Neural progenitor cell (in vitro differentiated cells): ENCODE measurements at regions not wholly inside any gene's neighbourhood (a gene's known extent, or its start where the extent isn't known, plus 50 kb on each side); places are given as distances from the start of the nearest gene placed in this dataset.

Source experiments
- DNase-seq: peaks from one replicate; pipeline ENCODE4 v3.0.0-alpha.2; 2016; ENCODE audit warnings: low spot score
- H2AFZ ChIP-seq: fragments of 200-600 bp; sonication (generic); replicated peaks from 2 replicates; pipeline ENCODE4 v1.6.1; 2016; ENCODE audit warnings: antibody characterized with exemption
- H3F3A ChIP-seq: fragments of 200-600 bp; sonication (generic); 2 replicates; pipeline ENCODE4 v1.6.1; 2016; ENCODE audit warnings: antibody characterized with exemption, low read depth
- H3K27ac ChIP-seq: fragments of 200-600 bp; sonication (generic); 2 replicates; pipeline ENCODE4 v1.5.1; 2016; ENCODE audit warnings: mild to moderate bottlenecking
- H3K27me3 ChIP-seq: fragments of 200-600 bp; sonication (generic); 2 replicates; pipeline ENCODE4 v1.6.1; 2016; ENCODE audit warnings: mild to moderate bottlenecking, moderate library complexity
- H3K36me3 ChIP-seq: fragments of 200-600 bp; sonication (generic); 2 replicates; pipeline ENCODE4 v1.5.1; 2016
- H3K4me1 ChIP-seq: fragments of 200-600 bp; sonication (generic); 2 replicates; pipeline ENCODE4 v1.6.1; 2016; ENCODE audit warnings: mixed run types
- H3K4me2 ChIP-seq: fragments of 200-600 bp; sonication (generic); 2 replicates; pipeline ENCODE4 v1.6.1; 2016
- H3K4me3 ChIP-seq: fragments of 200-600 bp; sonication (generic); 2 replicates; pipeline ENCODE4 v1.5.1; 2016
- H3K79me2 ChIP-seq: fragments of 200-600 bp; sonication (generic); 2 replicates; pipeline ENCODE4 v1.6.1; 2016; ENCODE audit warnings: low read depth
- H3K9ac ChIP-seq: fragments of 200-600 bp; sonication (generic); 2 replicates; pipeline ENCODE4 v1.6.1; 2016
- H3K9me3 ChIP-seq: fragments of 200-600 bp; sonication (generic); 2 replicates; pipeline ENCODE4 v1.5.1; 2016; ENCODE audit warnings: low read depth
- H4K20me1 ChIP-seq: fragments of 200-600 bp; sonication (generic); 2 replicates; pipeline ENCODE4 v1.6.1; 2016; ENCODE audit warnings: low read depth
- H3K27ac Mint-ChIP-seq: 3 replicates; pipeline ENCODE4 v1.8.0; 2021; ENCODE audit warnings: mixed read lengths
- H3K27me3 Mint-ChIP-seq: 2 replicates; pipeline ENCODE4 v1.8.0; 2022; ENCODE audit warnings: low read depth, mild to moderate bottlenecking, inconsistent platforms, moderate library complexity, mixed read lengths; ENCODE audit not compliant: insufficient read depth
- H3K36me3 Mint-ChIP-seq: 3 replicates; pipeline ENCODE4 v1.8.0; 2021; ENCODE audit warnings: mixed read lengths
- H3K4me1 Mint-ChIP-seq: 3 replicates; pipeline ENCODE4 v1.8.0; 2021; ENCODE audit warnings: mixed read lengths
- H3K4me3 Mint-ChIP-seq: 3 replicates; pipeline ENCODE4 v1.8.0; 2021; ENCODE audit warnings: mild to moderate bottlenecking, moderate library complexity, mixed read lengths
- H3K9me3 Mint-ChIP-seq: 3 replicates; pipeline ENCODE4 v1.8.0; 2020; ENCODE audit warnings: mixed read lengths
- EZH2 ChIP-seq: fragments of 200-600 bp; sonication (generic); IDR thresholded peaks from 2 replicates; pipeline ENCODE4 v1.6.1; 2017; ENCODE audit warnings: antibody characterized with exemption, mild to moderate bottlenecking, moderate library complexity
- EZH2phosphoT487 ChIP-seq: fragments of 200-600 bp; sonication (generic); IDR thresholded peaks from 2 replicates; pipeline ENCODE4 v1.6.1; 2017; ENCODE audit warnings: antibody characterized with exemption
- TF ChIP-seq, protein P1 (sequence below): fragments of 200-600 bp; sonication (generic); IDR thresholded peaks from 2 replicates; pipeline ENCODE4 v1.5.1; 2017; ENCODE audit warnings: antibody characterized with exemption, mild to moderate bottlenecking

DNA sequence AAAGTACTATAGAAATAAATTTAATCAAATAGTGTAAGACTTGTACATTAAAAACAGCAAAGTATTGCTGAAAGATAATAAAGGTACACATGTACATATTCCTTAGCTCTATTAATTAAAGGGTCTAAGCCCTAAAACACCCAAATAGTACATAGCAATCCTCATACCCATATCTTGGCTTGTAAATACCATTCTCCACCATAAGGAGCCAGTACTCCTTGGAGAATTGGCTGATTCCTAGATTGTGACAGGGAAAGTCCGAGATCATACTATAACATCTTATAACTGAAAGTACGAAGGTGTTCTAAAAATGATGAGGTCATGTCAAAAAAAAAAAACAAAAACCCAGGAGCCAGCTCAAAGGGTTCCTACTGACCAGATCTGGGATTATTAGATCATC, 614.6 kb downstream of the SUCLG1 start:
- H3K9me3 Mint-ChIP-seq = peaks cover 3% of the 10 kb centered on the region
- DNase-seq = no peak
- no peak overlapping the region for H2AFZ ChIP-seq
- no peaks in the 10 kb centered on the region for H3K4me1 ChIP-seq
- H3K4me1 Mint-ChIP-seq = no peaks in the 10 kb centered on the region
- H3K27me3 Mint-ChIP-seq = no peaks in the 10 kb centered on the region
- H3K27ac Mint-ChIP-seq = no peak overlapping the region
- TF ChIP-seq EZH2phosphoT487 = no peak
- TF ChIP-seq, protein P1, sequence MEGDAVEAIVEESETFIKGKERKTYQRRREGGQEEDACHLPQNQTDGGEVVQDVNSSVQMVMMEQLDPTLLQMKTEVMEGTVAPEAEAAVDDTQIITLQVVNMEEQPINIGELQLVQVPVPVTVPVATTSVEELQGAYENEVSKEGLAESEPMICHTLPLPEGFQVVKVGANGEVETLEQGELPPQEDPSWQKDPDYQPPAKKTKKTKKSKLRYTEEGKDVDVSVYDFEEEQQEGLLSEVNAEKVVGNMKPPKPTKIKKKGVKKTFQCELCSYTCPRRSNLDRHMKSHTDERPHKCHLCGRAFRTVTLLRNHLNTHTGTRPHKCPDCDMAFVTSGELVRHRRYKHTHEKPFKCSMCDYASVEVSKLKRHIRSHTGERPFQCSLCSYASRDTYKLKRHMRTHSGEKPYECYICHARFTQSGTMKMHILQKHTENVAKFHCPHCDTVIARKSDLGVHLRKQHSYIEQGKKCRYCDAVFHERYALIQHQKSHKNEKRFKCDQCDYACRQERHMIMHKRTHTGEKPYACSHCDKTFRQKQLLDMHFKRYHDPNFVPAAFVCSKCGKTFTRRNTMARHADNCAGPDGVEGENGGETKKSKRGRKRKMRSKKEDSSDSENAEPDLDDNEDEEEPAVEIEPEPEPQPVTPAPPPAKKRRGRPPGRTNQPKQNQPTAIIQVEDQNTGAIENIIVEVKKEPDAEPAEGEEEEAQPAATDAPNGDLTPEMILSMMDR = peak; percentile 4
- H3K79me2 ChIP-seq = no peaks in the 10 kb centered on the region
- H3K36me3 Mint-ChIP-seq = no peaks in the 10 kb centered on the region
- no peaks in the 10 kb centered on the region for H3K9me3 ChIP-seq
- H3K27ac ChIP-seq = no peak overlapping the region
- no peaks in the 10 kb centered on the region for H4K20me1 ChIP-seq
- no peak overlapping the region for H3K9ac ChIP-seq
- H3F3A ChIP-seq = no peaks in the 10 kb centered on the region
- no peak overlapping the region for H3K4me3 ChIP-seq
- H3K36me3 ChIP-seq = no peaks in the 10 kb centered on the region
- no peaks in the 10 kb centered on the region for H3K27me3 ChIP-seq
- no peak overlapping the region for H3K4me2 ChIP-seq
- no peak overlapping the region for H3K4me3 Mint-ChIP-seq

DNA sequence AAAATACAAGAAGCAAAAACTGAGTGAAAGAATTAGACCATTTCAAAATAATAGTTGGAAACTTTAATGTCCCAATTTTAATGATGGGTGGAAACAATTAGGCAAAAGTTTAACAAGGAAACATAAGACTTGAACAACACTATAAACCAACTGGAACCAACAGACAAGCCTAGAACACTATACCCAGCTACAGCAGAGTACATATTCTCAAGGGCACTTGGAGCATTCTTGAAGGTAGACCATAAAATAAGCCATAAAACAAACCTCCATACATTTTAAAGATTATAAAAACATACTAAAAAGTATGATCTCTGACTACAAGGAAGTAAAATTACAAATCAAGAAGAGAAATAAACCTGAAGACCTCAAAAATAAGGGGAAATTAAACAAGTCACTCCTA, 616.7 kb downstream of the SUCLG1 start:
- H3K4me3 Mint-ChIP-seq = no peak overlapping the region
- H3K4me1 Mint-ChIP-seq = no peaks in the 10 kb centered on the region
- H3K36me3 Mint-ChIP-seq = no peaks in the 10 kb centered on the region
- Histone ChIP-seq H3K36me3 (no peaks in the 10 kb centered on the region), H3K27me3 (no peaks in the 10 kb centered on the region), H4K20me1 (no peaks in the 10 kb centered on the region), H3K4me1 (no peaks in the 10 kb centered on the region), H3K4me2 (no peak overlapping the region), H3K9me3 (no peaks in the 10 kb centered on the region), H2AFZ (no peak overlapping the region), H3K9ac (no peak overlapping the region), H3F3A (no peaks in the 10 kb centered on the region), H3K4me3 (no peak overlapping the region), H3K79me2 (no peaks in the 10 kb centered on the region), H3K27ac (no peak overlapping the region)
- DNase-seq = no peak
- H3K27me3 Mint-ChIP-seq = no peaks in the 10 kb centered on the region
- H3K27ac Mint-ChIP-seq = no peak overlapping the region
- no peaks in the 10 kb centered on the region for H3K9me3 Mint-ChIP-seq
- no peak for TF ChIP-seq EZH2phosphoT487
- TF ChIP-seq EZH2 = no peak
- TF ChIP-seq, protein P1 = no peak

DNA sequence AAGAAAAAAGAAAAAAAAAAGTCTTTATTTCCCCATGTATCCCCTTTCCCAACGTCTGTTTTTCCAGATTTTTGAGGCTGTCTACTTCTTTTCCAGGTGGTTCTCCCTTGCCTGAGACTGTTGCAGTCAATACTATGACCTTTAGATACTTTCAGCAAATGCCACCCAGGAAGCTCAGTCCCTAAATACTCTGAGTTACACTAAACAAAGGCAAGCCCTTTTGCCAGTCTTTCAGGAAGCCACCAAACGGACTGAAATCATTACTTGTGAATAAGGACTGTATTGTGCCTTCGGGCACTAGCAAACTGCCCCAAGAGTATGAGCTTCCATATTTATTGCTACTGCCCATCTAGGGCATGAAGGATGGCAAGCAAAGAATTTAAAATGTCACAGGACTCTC, 621.3 kb downstream of the SUCLG1 start:
- no peaks in the 10 kb centered on the region for H3K79me2 ChIP-seq
- no peaks in the 10 kb centered on the region for H3K9me3 ChIP-seq
- DNase-seq = no peak
- no peak overlapping the region for H2AFZ ChIP-seq
- no peak overlapping the region for H3K4me3 Mint-ChIP-seq
- TF ChIP-seq, protein P1 = no peak
- TF ChIP-seq EZH2phosphoT487 (no peak), EZH2 (no peak)
- H3K9me3 Mint-ChIP-seq = peaks cover 2% of the 10 kb centered on the region
- H3K36me3 ChIP-seq = no peaks in the 10 kb centered on the region
- H3K27ac Mint-ChIP-seq = no peak overlapping the region
- H3K27me3 ChIP-seq = no peaks in the 10 kb centered on the region
- no peak overlapping the region for H3K4me2 ChIP-seq
- H3K4me1 ChIP-seq = no peaks in the 10 kb centered on the region
- H3K36me3 Mint-ChIP-seq = no peaks in the 10 kb centered on the region
- no peak overlapping the region for H3K4me3 ChIP-seq
- no peaks in the 10 kb centered on the region for H4K20me1 ChIP-seq
- H3K4me1 Mint-ChIP-seq = no peaks in the 10 kb centered on the region
- H3K27me3 Mint-ChIP-seq = peaks cover 4% of the 10 kb centered on the region
- H3K9ac ChIP-seq = no peak overlapping the region
- H3K27ac ChIP-seq = no peak overlapping the region
- H3F3A ChIP-seq = no peaks in the 10 kb centered on the region

DNA sequence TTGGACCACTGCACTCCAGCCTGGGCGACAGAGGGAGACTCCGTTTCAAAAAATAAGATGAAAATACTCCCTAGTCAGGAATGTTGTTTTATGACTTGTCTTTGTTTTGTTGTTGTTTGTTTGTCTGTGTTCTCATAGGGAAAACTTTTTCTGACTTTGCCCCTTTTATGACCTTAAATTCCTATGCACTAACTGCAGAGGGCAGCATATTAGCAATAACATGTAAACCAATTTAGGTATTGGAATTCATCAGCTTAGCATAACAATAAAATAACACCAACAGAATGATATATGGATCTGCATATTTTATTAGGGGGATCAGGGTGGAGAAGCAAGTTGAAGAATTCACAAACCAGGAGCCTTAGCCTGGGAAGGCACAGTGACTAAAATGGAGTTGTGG, 631.5 kb downstream of the SUCLG1 start:
- H3K9me3 Mint-ChIP-seq = no peaks in the 10 kb centered on the region
- H3K4me3 ChIP-seq = no peak overlapping the region
- H3K4me2 ChIP-seq = no peak overlapping the region
- H4K20me1 ChIP-seq = no peaks in the 10 kb centered on the region
- no peaks in the 10 kb centered on the region for H3K27me3 ChIP-seq
- H3K27ac ChIP-seq = no peak overlapping the region
- no peaks in the 10 kb centered on the region for H3K27me3 Mint-ChIP-seq
- no peak for DNase-seq
- no peak overlapping the region for H3K9ac ChIP-seq
- H3K4me3 Mint-ChIP-seq = no peak overlapping the region
- no peaks in the 10 kb centered on the region for H3K9me3 ChIP-seq
- H3F3A ChIP-seq = no peaks in the 10 kb centered on the region
- no peaks in the 10 kb centered on the region for H3K4me1 Mint-ChIP-seq
- no peak overlapping the region for H3K27ac Mint-ChIP-seq
- TF ChIP-seq, protein P1 = peak; percentile 35
- no peak for TF ChIP-seq EZH2
- no peaks in the 10 kb centered on the region for H3K36me3 ChIP-seq
- no peak overlapping the region for H2AFZ ChIP-seq
- H3K4me1 ChIP-seq = no peaks in the 10 kb centered on the region
- H3K79me2 ChIP-seq = no peaks in the 10 kb centered on the region
- H3K36me3 Mint-ChIP-seq = no peaks in the 10 kb centered on the region
